DND-41 (cell line): ENCODE measurements at regions not wholly inside any gene's neighbourhood (a gene's known extent, or its start where the extent isn't known, plus 50 kb on each side); places are given as distances from the start of the nearest gene placed in this dataset.

Source experiments
- EZH2 ChIP-seq: IDR thresholded peaks from 3 replicates; pipeline ENCODE4 v1.6.1; 2012; ENCODE audit warnings: borderline replicate concordance, low read depth, mild to moderate bottlenecking, moderate library complexity, low read length, inconsistent platforms; ENCODE audit not compliant: severe bottlenecking
- TF ChIP-seq, protein P1 (sequence below): IDR thresholded peaks from 2 replicates; pipeline ENCODE4 v1.5.1; 2012; ENCODE audit warnings: borderline replicate concordance, low read length, moderate library complexity, mild to moderate bottlenecking; ENCODE audit not compliant: poor library complexity, severe bottlenecking; ENCODE audit errors: extremely low read depth

DNA sequence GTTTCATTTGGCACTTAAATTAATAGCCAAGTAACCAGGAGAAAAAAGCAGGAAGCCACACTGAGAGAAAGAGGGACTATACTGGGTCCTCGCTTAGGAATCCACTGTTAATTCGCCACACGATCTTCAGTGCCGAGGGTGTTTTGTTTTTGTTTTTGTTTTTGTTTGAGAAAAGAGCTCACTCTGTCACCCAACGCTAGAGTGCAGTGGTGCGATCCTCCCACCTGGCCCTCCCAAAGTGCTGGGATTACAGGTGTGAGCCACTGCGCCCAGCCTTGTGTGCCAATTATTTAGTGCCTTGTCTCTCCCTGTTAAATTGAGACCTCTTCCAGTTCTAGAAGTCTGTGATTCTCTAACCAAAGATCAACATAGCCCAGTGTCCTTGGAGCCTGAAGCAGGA is 53.8 kb upstream of the TPM1 start:
- TF ChIP-seq, protein P1, sequence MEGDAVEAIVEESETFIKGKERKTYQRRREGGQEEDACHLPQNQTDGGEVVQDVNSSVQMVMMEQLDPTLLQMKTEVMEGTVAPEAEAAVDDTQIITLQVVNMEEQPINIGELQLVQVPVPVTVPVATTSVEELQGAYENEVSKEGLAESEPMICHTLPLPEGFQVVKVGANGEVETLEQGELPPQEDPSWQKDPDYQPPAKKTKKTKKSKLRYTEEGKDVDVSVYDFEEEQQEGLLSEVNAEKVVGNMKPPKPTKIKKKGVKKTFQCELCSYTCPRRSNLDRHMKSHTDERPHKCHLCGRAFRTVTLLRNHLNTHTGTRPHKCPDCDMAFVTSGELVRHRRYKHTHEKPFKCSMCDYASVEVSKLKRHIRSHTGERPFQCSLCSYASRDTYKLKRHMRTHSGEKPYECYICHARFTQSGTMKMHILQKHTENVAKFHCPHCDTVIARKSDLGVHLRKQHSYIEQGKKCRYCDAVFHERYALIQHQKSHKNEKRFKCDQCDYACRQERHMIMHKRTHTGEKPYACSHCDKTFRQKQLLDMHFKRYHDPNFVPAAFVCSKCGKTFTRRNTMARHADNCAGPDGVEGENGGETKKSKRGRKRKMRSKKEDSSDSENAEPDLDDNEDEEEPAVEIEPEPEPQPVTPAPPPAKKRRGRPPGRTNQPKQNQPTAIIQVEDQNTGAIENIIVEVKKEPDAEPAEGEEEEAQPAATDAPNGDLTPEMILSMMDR = no peak
- TF ChIP-seq EZH2 = no peak
